GM23248 (cell line): ENCODE measurements at regions not wholly inside any gene's neighbourhood (a gene's known extent, or its start where the extent isn't known, plus 50 kb on each side); places are given as distances from the start of the nearest gene placed in this dataset.

Source experiments
- DNase-seq: peaks from one replicate; pipeline ENCODE4 v3.0.0-alpha.2; 2015
- H2AFZ ChIP-seq: fragments of 200-600 bp; sonication (generic); 2 replicates; pipeline ENCODE4 v1.6.1; 2016; ENCODE audit warnings: antibody characterized with exemption
- H3F3A ChIP-seq: fragments of 200-600 bp; sonication (generic); 2 replicates; pipeline ENCODE4 v1.6.1; 2016; ENCODE audit warnings: mild to moderate bottlenecking, antibody characterized with exemption, mixed run types; ENCODE audit not compliant: insufficient read depth
- H3K27ac ChIP-seq: fragments of 200-600 bp; sonication (generic); 2 replicates; pipeline ENCODE4 v1.5.1; 2016; ENCODE audit warnings: mild to moderate bottlenecking
- H3K27me3 ChIP-seq: fragments of 200-600 bp; sonication (generic); replicated peaks from 2 replicates; pipeline ENCODE4 v1.6.1; 2016; ENCODE audit warnings: mild to moderate bottlenecking; ENCODE audit not compliant: insufficient read depth
- H3K36me3 ChIP-seq: fragments of 200-600 bp; sonication (generic); 2 replicates; pipeline ENCODE4 v1.6.1; 2016; ENCODE audit warnings: low read depth, mild to moderate bottlenecking
- H3K4me1 ChIP-seq: fragments of 200-600 bp; sonication (generic); 2 replicates; pipeline ENCODE4 v1.6.1; 2016; ENCODE audit warnings: mild to moderate bottlenecking; ENCODE audit not compliant: insufficient read depth
- H3K4me2 ChIP-seq: fragments of 200-600 bp; sonication (generic); one replicate; pipeline ENCODE4 v1.6.1; 2016; ENCODE audit warnings: mild to moderate bottlenecking; ENCODE audit not compliant: unreplicated experiment
- H3K4me3 ChIP-seq: fragments of 200-600 bp; sonication (generic); 2 replicates; pipeline ENCODE4 v1.5.1; 2016; ENCODE audit warnings: mild to moderate bottlenecking
- H3K79me2 ChIP-seq: fragments of 200-600 bp; sonication (generic); 2 replicates; pipeline ENCODE4 v1.6.1; 2016; ENCODE audit warnings: mild to moderate bottlenecking; ENCODE audit not compliant: insufficient read depth
- H3K9ac ChIP-seq: fragments of 200-600 bp; sonication (generic); 2 replicates; pipeline ENCODE4 v1.6.1; 2016; ENCODE audit warnings: mild to moderate bottlenecking
- H3K9me2 ChIP-seq: fragments of 200-600 bp; sonication (generic); 2 replicates; pipeline ENCODE4 v1.6.1; 2016; ENCODE audit warnings: mixed run types, mild to moderate bottlenecking, moderate library complexity; ENCODE audit not compliant: insufficient read depth
- H3K9me3 ChIP-seq: fragments of 200-600 bp; sonication (generic); one replicate; pipeline ENCODE4 v1.6.1; 2017; ENCODE audit warnings: low read depth
- H4K20me1 ChIP-seq: fragments of 200-600 bp; sonication (generic); 2 replicates; pipeline ENCODE4 v1.6.0; 2016; ENCODE audit not compliant: insufficient read depth
- EZH2 ChIP-seq: fragments of 200-600 bp; sonication (generic); IDR thresholded peaks from 2 replicates; pipeline ENCODE4 v1.6.1; 2018; ENCODE audit warnings: antibody characterized with exemption, mild to moderate bottlenecking; ENCODE audit not compliant: insufficient read depth, poor library complexity, severe bottlenecking
- EZH2phosphoT487 ChIP-seq: fragments of 200-600 bp; sonication (generic); IDR thresholded peaks from 2 replicates; pipeline ENCODE4 v1.6.1; 2018; ENCODE audit warnings: antibody characterized with exemption, moderate library complexity, mild to moderate bottlenecking, low read depth; ENCODE audit not compliant: insufficient read depth
- WGBS, 2 experiments: methylation state at CpG; one replicate each; pipeline ENCODE4 v1.1.6; 2015 to 2017; ENCODE audit warnings: low lambda C conversion rate in 2 of 2, low coverage in 1 of 2; ENCODE audit errors: missing lambda C conversion rate in 2 of 2; 5-methylcytosine and 5-hydroxymethylcytosine counted together
- in situ Hi-C: fragments of 300-500 bp; cut with MboI; formaldehyde crosslinking; loops from 2 replicates; pipeline ENCODE4 v1.15.0; 2020

GRCh38 chr18:5630900-5631413, 87.2 kb upstream of the EPB41L3 start:
- in situ Hi-C loops = no loop called here
- WGBS, 2 experiments = 23 to 25% methylated on average over 12 of the region's 12 CpGs
- no peaks in the 10 kb centered on the region for H3K36me3 ChIP-seq
- TF ChIP-seq EZH2 = no peak
- no peak for TF ChIP-seq EZH2phosphoT487
- peak overlapping the region; percentile 88 for H3K4me2 ChIP-seq
- no peak for DNase-seq
- H3K27ac ChIP-seq = no peak overlapping the region
- H3K9ac ChIP-seq = no peak overlapping the region
- H3K9me3 ChIP-seq = no peaks in the 10 kb centered on the region
- H3K79me2 ChIP-seq = no peaks in the 10 kb centered on the region
- H2AFZ ChIP-seq = peak overlapping the region; percentile 83; the same call in 1 of the 2 replicates
- H3K4me3 ChIP-seq = peak overlapping the region; percentile 75
- H3K27me3 ChIP-seq = peaks cover 27% of the 10 kb centered on the region
- no peaks in the 10 kb centered on the region for H3F3A ChIP-seq
- H3K4me1 ChIP-seq = no peaks in the 10 kb centered on the region
- H4K20me1 ChIP-seq = no peaks in the 10 kb centered on the region
- no peaks in the 10 kb centered on the region for H3K9me2 ChIP-seq

GRCh38 chr18:5630057-5630899, 86.5 kb upstream of the EPB41L3 start:
- Histone ChIP-seq H3F3A (no peaks in the 10 kb centered on the region), H3K4me3 (peak overlapping the region; percentile 75), H4K20me1 (no peaks in the 10 kb centered on the region), H3K9ac (no peak overlapping the region), H3K79me2 (no peaks in the 10 kb centered on the region), H2AFZ (peak overlapping the region; percentile 83), H3K9me2 (no peaks in the 10 kb centered on the region), H3K9me3 (no peaks in the 10 kb centered on the region), H3K4me1 (no peaks in the 10 kb centered on the region), H3K27me3 (peaks cover 27% of the 10 kb centered on the region), H3K4me2 (peak overlapping the region; percentile 88), H3K36me3 (no peaks in the 10 kb centered on the region), H3K27ac (no peak overlapping the region)
- WGBS, 2 experiments = 1 to 2% methylated on average over 58 to 66 of the region's 79 CpGs
- in situ Hi-C loops = no loop called here
- TF ChIP-seq EZH2 (no peak), EZH2phosphoT487 (no peak)
- DNase-seq = peak; percentile 68

- no peak for TF ChIP-seq EZH2phosphoT487
- TF ChIP-seq EZH2 = no peak
- in situ Hi-C loops = no loop called here
- H3K79me2 ChIP-seq = no peaks in the 10 kb centered on the region
- H3K27ac ChIP-seq = no peak overlapping the region
- peak overlapping the region; percentile 83 for H2AFZ ChIP-seq
- peak overlapping the region; percentile 75 for H3K4me3 ChIP-seq
- no peaks in the 10 kb centered on the region for H4K20me1 ChIP-seq
- no peaks in the 10 kb centered on the region for H3K4me1 ChIP-seq
- peak overlapping the region; percentile 88 for H3K4me2 ChIP-seq
- no peak overlapping the region for H3K9ac ChIP-seq
- peak; percentile 65 for DNase-seq
- H3F3A ChIP-seq = no peaks in the 10 kb centered on the region
- no peaks in the 10 kb centered on the region for H3K9me2 ChIP-seq
- peaks cover 27% of the 10 kb centered on the region for H3K27me3 ChIP-seq
- 1 to 2% methylated on average over 63 to 70 of the region's 90 CpGs for WGBS, 2 experiments
- no peaks in the 10 kb centered on the region for H3K9me3 ChIP-seq
- H3K36me3 ChIP-seq = no peaks in the 10 kb centered on the region
Observed at GRCh38 chr18:5628512-5629255, 84.9 kb upstream of the EPB41L3 start.

- Histone ChIP-seq H3K27ac (no peak overlapping the region), H3K9me2 (no peaks in the 10 kb centered on the region), H3K36me3 (no peaks in the 10 kb centered on the region), H2AFZ (peak overlapping the region; percentile 83), H3K9me3 (no peaks in the 10 kb centered on the region), H3K4me1 (no peaks in the 10 kb centered on the region), H3K27me3 (peaks cover 23% of the 10 kb centered on the region), H3F3A (no peaks in the 10 kb centered on the region), H3K79me2 (no peaks in the 10 kb centered on the region), H3K9ac (no peak overlapping the region), H4K20me1 (no peaks in the 10 kb centered on the region), H3K4me2 (peak overlapping the region; percentile 88), H3K4me3 (peak overlapping the region; percentile 75)
- TF ChIP-seq EZH2phosphoT487 (no peak), EZH2 (no peak)
- DNase-seq = no peak
- in situ Hi-C loops = no loop called here
- 23 to 26% methylated on average over 29 of the region's 29 CpGs for WGBS, 2 experiments
Observed at GRCh38 chr18:5627776-5628511, 84.1 kb upstream of the EPB41L3 start.
